HG03045 (cell line): ENCODE measurements at regions not wholly inside any gene's neighbourhood (a gene's known extent, or its start where the extent isn't known, plus 50 kb on each side); places are given as distances from the start of the nearest gene placed in this dataset.
"Not testable (repeated sequence)": the region's sequence is repeated elsewhere in the genome, so short reads cannot be mapped to it uniquely, and the experiment has no call there.

ENCODE experiments used
- ATAC-seq: cut with Tn5 transposase; IDR thresholded peaks from one replicate; pipeline ENCODE4 v1.9.1; 2021; ENCODE audit warnings: mild to moderate bottlenecking, moderate library complexity; ENCODE audit not compliant: unreplicated experiment

DNA sequence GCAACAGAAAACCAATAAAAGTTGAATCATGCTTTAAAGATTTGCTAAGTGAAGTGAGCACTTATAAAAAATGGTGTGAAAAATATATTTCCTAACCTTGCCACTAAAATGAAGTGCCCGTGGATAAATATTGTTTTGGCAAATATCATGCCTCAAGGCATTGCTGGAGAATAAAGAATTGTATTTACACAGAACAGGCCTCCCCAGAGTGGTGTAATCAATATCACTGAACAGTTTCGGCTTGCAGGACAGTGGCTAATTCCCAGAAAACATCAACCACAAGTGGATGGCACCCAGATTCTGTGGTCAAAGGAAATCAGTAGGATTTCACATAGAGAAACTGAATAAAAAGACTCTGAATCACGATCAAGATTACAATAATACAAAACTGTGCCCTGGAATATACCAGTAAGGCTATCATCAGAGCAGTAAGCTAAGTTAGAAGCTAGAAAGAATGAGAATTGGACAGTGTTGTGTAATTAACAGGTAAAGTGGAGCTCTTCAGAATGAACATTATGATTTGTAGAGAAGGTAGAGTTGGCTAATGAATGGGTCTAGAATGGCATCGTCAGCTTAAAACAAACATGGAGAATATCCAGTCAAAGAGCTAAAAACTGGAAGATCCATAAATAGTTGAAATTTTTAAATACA lies 1026.9 kb upstream of the ADGRB3 start:
- no peak for ATAC-seq

GRCh38 chr6:67606906-67607828 lies 1027.9 kb upstream of the ADGRB3 start:
- no peak for ATAC-seq

GRCh38 chr6:67594366-67594765 lies 1040.7 kb upstream of the ADGRB3 start:
- ATAC-seq, result no peak

- ATAC-seq, result no peak
Observed at GRCh38 chr6:67593247-67593646, 1041.8 kb upstream of the ADGRB3 start.

DNA sequence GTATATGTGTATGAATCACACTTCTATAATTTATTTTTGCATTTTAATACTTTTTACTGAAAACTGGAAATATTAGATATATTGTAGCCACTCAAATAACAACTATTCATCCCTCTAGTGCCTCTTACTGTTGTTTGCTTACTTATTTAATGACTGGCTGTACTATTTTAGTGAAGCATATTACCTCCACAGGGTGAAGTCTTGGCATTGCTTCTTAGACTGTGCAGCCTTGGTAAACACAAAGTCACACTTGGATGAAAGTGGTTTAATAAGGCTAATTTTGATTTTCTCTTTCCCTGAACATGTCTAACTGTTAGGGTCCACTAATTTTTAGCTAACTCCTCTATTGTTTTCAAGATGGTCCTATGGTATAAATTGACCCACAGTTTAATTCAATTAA lies 1043.2 kb upstream of the ADGRB3 start:
- ATAC-seq, result no peak

DNA sequence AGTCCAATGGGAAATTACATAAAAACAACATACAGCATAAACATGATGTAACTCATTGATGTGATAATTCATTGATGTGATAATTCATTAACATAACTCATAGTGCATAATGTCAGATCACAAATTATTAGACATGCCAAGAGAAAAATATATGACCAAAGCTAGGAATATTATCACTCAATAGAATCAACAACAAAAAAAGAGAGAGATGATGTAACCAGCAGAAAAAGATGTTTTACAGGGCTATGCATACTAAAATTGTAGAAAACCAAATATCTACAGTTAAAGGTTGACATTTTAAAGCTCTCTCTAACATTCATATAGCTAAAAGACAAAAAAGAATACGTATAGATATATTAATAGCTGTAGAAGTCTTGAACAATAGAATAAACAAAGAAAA lies 1067.2 kb upstream of the ADGRB3 start:
- ATAC-seq, result no peak

DNA sequence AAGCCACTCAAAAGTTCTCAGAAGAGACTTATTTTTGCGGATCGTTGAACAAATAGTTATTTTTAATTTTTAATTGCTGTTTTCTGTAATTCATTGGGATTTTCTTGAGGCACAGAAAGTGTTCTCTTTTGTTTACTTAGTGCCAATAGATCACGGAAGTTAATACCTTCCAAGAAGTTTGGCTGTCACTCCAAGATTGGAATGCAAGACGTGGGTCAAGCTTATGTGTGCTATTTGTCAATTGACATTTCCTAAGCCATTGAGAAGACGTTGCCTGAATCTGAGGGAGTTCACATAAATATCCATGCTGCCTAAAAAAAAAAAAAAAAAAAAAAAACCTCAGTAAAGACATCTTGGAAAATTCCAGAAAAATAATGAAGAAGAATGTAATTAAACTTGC lies 1071.4 kb upstream of the ADGRB3 start:
- ATAC-seq, result no peak

DNA sequence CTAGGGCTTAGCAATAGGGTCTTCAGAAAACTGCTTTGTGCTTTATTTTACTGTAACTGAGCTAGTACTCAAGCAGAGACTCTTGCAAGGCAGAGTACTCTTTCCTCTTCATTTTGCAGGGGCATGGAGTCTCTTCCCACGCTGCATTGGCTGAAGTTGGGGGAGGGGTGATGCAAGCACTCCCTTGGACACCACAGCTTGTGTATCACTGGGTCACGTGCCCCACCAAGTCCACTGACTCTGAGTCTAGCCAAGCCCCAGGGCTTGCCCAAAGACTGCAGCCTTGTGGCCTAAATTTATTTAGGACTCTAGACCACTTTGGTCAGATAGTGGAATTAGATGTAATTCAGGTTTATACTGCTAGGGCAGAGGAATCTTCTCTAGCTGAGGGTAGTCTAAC lies 1075.0 kb upstream of the ADGRB3 start:
- no peak for ATAC-seq

DNA sequence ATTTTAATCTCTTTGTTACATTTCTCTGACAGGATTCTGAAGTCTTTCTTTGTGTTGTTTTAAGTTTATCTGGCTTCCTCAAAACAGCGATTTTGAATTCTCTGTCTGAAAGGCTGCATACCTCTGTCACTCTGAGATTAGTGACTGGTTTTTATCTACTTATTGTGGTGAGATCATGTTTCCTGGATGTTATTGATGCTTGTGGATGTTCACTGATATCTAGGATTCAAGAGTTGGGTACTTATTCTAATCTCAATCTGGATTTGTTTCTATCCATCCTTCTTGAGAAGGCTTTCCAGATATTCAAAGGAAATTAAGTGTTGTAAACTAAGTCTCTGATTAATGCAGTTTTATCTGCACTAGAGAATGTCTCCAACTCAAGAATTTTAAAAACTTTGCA lies 1076.1 kb upstream of the ADGRB3 start:
- ATAC-seq, result no peak

GRCh38 chr6:67544851-67545452 lies 1090.1 kb upstream of the ADGRB3 start:
- ATAC-seq, result no peak

DNA sequence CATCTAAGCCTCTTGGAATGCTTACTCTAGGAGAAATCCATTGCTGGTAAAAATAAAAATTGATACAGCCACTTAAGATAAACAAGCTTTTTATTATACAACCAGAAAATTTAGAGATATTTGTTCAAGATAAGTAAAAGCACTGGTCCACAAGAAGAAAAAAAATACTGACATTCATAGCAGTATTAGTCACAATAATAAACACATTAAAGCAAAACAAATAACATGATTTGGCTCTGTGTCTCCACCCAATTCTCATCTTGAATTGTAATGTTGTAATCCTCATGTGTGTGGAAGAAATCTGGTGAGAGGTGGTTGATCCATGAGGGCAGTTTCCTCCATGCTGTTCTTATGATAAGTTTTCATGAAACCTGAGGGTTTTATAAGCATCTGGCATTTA lies 1093.5 kb upstream of the ADGRB3 start:
- ATAC-seq, result no peak

GRCh38 chr6:67538032-67538431 lies 1097.0 kb upstream of the ADGRB3 start:
- ATAC-seq, result no peak

DNA sequence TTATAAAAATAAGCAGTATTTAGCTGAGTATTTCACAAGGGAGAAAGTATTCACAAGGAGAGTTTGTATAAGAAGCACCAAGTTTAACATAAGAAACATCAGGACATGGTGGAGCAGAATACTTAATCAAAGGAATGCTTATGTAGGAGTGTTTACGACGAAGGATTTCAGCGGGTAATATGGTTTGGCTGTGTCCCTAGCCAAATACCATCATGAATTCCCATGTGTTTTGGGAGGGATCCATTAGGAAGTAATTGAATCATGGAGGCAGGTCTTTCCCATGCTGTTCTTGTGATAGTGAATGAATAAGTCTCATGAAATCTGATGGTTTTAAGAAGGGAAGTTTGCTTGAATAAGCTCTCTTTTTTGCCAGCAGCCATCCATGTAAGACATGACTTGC lies 1099.1 kb upstream of the ADGRB3 start:
- no peak for ATAC-seq

DNA sequence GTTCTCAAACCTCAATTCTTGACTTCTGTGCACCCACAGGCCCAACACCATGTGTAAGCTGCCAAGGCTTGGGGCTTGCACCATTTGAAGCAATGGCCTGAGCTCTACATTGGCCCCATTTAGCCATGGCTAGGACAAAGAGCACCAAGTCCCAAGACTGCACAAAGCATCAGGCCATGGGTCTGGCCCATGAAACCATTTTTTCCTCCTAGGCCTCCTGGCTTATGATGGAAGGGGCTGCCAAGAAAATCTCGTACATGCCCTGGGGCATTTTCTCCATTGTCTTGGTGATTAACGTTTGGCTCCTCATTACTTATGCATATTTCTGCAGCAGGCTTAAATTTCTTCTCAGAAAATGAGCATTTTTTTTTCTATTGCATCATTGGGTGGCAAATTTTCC lies 1128.7 kb upstream of the ADGRB3 start:
- ATAC-seq, result no peak

DNA sequence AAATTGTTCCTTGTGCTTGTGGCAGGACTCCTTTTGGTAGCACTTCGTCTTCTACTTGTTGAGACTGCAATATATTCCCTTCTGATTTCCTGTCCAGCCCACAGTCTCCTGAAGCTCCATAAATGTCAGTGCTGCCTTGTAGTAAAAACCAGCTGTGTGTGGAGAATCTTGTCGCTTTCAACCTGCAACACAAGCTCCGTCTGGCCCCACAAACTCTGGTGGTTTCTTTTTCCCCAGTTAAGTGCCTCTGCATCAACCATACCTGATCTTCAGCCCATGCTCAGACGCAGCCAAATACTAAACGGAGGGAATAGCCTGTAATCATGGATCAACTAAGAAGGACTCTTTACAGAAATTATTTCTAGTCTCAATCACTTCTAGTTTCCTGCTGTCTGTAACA lies 1133.3 kb upstream of the ADGRB3 start:
- ATAC-seq, result no peak

DNA sequence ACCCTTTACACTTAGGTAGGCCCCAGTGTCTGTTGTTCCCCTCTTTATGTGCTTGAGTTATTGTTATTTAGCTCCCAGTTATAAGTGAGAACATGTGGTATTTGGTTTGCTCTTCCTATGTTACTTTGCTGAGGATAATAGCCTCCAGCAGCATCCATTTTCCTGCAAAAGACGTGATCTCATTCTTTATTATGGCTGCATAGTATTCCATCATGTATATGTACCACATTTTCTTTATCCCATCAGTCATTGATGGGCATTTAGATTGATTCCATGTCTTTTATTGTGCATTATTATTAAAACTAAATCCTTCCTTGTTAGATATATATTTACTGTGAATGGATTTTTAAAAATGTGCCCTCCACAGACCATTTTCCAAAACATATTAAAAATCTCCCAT lies 1137.3 kb upstream of the ADGRB3 start:
- ATAC-seq, result no peak

DNA sequence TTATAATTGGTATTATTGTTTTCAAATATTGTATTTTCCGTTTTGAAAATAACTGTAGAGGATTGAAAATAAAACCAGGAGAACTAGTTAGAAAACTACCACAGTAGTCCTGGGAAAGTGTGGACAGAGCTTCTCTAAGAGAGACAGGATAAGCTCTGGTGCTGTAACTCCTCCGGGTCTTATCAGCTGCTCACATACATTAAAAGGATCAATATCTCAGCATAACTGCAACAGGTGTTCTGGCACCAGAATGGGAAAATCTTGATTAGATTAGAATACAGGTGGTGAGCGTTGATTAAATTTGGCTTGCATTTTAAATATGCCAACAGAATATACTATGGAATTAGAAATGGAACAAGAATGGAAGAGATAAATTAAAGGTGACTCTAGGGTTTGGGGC lies 1138.9 kb upstream of the ADGRB3 start:
- ATAC-seq, result no peak

DNA sequence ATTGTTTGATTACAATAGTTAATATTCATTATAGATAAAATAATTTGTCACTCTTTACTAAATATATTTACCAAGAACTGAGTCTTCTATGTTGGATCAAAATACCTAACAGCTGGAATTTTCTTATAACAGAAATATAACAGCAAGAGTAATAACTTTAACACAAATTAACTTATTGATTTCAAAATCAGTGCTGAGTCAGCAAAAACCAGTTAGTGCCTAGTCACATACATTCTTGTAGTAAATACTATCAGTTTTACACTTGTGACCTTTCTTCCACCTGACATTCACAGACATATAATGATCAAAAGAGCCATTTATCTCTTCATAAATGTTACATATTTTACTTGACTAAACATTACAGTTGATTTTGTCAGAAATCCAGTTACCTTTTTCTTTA lies 1141.4 kb upstream of the ADGRB3 start:
- no peak for ATAC-seq

- ATAC-seq, result no peak
Observed at GRCh38 chr6:67475700-67476099, 1159.4 kb upstream of the ADGRB3 start.

GRCh38 chr6:67467341-67467740 lies 1167.7 kb upstream of the ADGRB3 start:
- no peak for ATAC-seq

DNA sequence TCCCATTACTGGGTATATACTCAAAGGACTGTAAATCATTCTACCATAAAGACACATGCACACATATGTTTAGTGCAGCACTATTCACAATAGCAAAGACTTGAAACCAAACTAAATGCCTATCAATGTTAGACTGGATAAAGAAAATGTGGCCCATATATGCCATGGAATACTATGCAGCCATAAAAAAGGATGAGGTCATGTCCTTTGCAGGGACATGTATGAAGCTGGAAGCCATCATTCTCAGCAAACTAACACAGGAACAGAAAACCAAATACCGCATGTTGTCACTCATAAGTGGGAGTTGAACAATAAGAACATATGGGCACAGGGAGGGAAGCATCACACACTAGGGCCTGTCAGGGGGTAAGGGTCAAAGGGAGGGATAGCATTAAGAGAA lies 1172.4 kb upstream of the ADGRB3 start:
- ATAC-seq, result not testable (repeated sequence)

- no peak for ATAC-seq
Observed at GRCh38 chr6:67459556-67459955, 1175.5 kb upstream of the ADGRB3 start.
